ENCODE measurements at regions not wholly inside any gene's neighbourhood (a gene's known extent, or its start where the extent isn't known, plus 50 kb on each side); places are given as distances from the start of the nearest gene placed in this dataset.

- no peak for TF ChIP-seq BRF2 (CRISPR knock-in tag; IDR thresholded peaks at IDR 0.05)
- no peak for TF ChIP-seq CHD2 (IDR thresholded peaks at IDR 0.05; ENCODE audit: low read depth, low read length)
- peak; percentile 49; the same call in 1 of the 2 replicates for TF ChIP-seq ZNF788 (CRISPR knock-in tag; IDR thresholded peaks at IDR 0.05; ENCODE audit: borderline replicate concordance)
- TF ChIP-seq REXO4 (CRISPR knock-in tag; IDR thresholded peaks at IDR 0.05; ENCODE audit: borderline replicate concordance), result no peak
- TF ChIP-seq ZNF232 (CRISPR knock-in tag; IDR thresholded peaks at IDR 0.05; ENCODE audit: borderline replicate concordance), result no peak
- no peak for TF ChIP-seq HOXA7 (CRISPR knock-in tag; IDR thresholded peaks at IDR 0.05)
- no peak for TF ChIP-seq PTBP1 (IDR thresholded peaks at IDR 0.05; ENCODE audit: low read depth, low read length, poor library complexity, severe bottlenecking)
- no peak for TF ChIP-seq AHR (CRISPR knock-in tag; IDR thresholded peaks at IDR 0.05)
- TF ChIP-seq RXRB (CRISPR knock-in tag; IDR thresholded peaks at IDR 0.05; ENCODE audit: borderline replicate concordance), result 0 out of 2 replicates have a peak, but pooled peaks have one; percentile 19
- TF ChIP-seq ZBTB46 (CRISPR knock-in tag; IDR thresholded peaks at IDR 0.05; ENCODE audit: borderline replicate concordance), result no peak
- TF ChIP-seq ZNF343 (CRISPR knock-in tag; IDR thresholded peaks at IDR 0.05), result no peak
- no peak for TF ChIP-seq ZNF629 (CRISPR knock-in tag; conservative IDR thresholded peaks at IDR 0.05)
- TF ChIP-seq PHF8 (CRISPR knock-in tag; IDR thresholded peaks at IDR 0.05), result peak; percentile 30; the same call in 1 of the 2 replicates
- TF ChIP-seq MLXIP (CRISPR knock-in tag; IDR thresholded peaks at IDR 0.05; ENCODE audit: borderline replicate concordance), result no peak
- TF ChIP-seq SNAI1 (CRISPR knock-in tag; IDR thresholded peaks at IDR 0.05; ENCODE audit: borderline replicate concordance), result no peak
- no peak for TF ChIP-seq SP2 (CRISPR knock-in tag; IDR thresholded peaks at IDR 0.05)
- no peak for TF ChIP-seq NKX3-1 (CRISPR knock-in tag; IDR thresholded peaks at IDR 0.05)
- no peak for TF ChIP-seq HES4 (CRISPR knock-in tag; IDR thresholded peaks at IDR 0.05; ENCODE audit: borderline replicate concordance)
- peak; percentile 36; the same call in 1 of the 2 replicates for TF ChIP-seq IRF9 (CRISPR knock-in tag; IDR thresholded peaks at IDR 0.05; ENCODE audit: borderline replicate concordance)
- no peak for TF ChIP-seq HNRNPUL1 (IDR thresholded peaks at IDR 0.05; ENCODE audit: low read depth, low read length)
- no peak for TF ChIP-seq LCORL (IDR thresholded peaks at IDR 0.05)
- no peak for TF ChIP-seq LCORL (CRISPR knock-in tag; IDR thresholded peaks at IDR 0.05)
- TF ChIP-seq U2AF2 (IDR thresholded peaks at IDR 0.05; ENCODE audit: low read depth, low read length), result no peak
Observed at GRCh38 chr6:167678102-167679101, 148.3 kb upstream of the AFDN start (continued).
